ENCODE measurements at regions not wholly inside any gene's neighbourhood (a gene's known extent, or its start where the extent isn't known, plus 50 kb on each side); places are given as distances from the start of the nearest gene placed in this dataset.

GRCh38 chr3:10666621-10667020 lies 149.4 kb upstream of the SLC6A11 start:
- TF ChIP-seq, protein P1, sequence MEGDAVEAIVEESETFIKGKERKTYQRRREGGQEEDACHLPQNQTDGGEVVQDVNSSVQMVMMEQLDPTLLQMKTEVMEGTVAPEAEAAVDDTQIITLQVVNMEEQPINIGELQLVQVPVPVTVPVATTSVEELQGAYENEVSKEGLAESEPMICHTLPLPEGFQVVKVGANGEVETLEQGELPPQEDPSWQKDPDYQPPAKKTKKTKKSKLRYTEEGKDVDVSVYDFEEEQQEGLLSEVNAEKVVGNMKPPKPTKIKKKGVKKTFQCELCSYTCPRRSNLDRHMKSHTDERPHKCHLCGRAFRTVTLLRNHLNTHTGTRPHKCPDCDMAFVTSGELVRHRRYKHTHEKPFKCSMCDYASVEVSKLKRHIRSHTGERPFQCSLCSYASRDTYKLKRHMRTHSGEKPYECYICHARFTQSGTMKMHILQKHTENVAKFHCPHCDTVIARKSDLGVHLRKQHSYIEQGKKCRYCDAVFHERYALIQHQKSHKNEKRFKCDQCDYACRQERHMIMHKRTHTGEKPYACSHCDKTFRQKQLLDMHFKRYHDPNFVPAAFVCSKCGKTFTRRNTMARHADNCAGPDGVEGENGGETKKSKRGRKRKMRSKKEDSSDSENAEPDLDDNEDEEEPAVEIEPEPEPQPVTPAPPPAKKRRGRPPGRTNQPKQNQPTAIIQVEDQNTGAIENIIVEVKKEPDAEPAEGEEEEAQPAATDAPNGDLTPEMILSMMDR (IDR thresholded peaks at IDR 0.05): no peak
- TF ChIP-seq POLR2A (IDR thresholded peaks at IDR 0.05): no peak
- no peaks in the 10 kb centered on the region for H3K27me3 ChIP-seq
- intact Hi-C loops (cut with DNase I; ENCODE audit: low total_unique reads): no loop called here

DNA sequence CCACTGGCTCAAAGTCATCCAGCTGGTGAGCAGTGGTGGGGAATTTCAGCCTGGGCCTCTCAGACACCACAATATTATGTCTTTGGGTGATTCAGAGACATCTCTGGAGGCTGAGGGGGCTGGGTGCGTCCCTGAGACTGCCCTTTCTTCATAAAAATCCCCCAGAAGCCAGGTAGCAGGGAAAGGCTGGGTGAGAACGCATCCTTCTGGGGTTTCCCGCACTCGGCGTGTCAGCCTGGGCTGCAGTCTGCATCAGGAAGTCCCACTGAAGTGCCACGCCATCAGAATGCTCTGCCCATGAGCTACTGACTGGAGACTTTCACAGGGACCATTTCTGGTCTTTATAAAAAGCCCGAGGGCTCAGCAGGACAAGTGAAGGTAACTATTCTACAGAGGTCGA lies 148.8 kb upstream of the SLC6A11 start:
- no peak overlapping the region for H3K4me3 ChIP-seq
- intact Hi-C loops (cut with DNase I; ENCODE audit: low total_unique reads): no loop called here
- H3K27me3 ChIP-seq: no peaks in the 10 kb centered on the region
- no peak for DNase-seq
- H3K4me1 ChIP-seq: peaks cover 3% of the 10 kb centered on the region
- 75 to 76% methylated on average over 8 of the region's 8 CpGs for WGBS, 2 donors
- TF ChIP-seq, protein P1 (IDR thresholded peaks at IDR 0.05): no peak
- no peak for TF ChIP-seq POLR2A (IDR thresholded peaks at IDR 0.05)
- no peak overlapping the region for H3K27ac ChIP-seq
- H3K9me3 ChIP-seq: no peaks in the 10 kb centered on the region
- H3K36me3 ChIP-seq (ENCODE audit: low read depth, missing control alignments): no peaks in the 10 kb centered on the region

More at GRCh38 chr3:10666621-10667020, 149.4 kb upstream of the SLC6A11 start:
- Histone ChIP-seq H3K4me3 (no peak overlapping the region), H3K9me3 (no peaks in the 10 kb centered on the region), H3K4me1 (peaks cover 3% of the 10 kb centered on the region), H3K27ac (no peak overlapping the region), H3K36me3 (ENCODE audit: low read depth, missing control alignments) (no peaks in the 10 kb centered on the region)
- no peak for DNase-seq
- 24 to 38% methylated on average over 6 of the region's 6 CpGs for WGBS, 2 donors

DNA sequence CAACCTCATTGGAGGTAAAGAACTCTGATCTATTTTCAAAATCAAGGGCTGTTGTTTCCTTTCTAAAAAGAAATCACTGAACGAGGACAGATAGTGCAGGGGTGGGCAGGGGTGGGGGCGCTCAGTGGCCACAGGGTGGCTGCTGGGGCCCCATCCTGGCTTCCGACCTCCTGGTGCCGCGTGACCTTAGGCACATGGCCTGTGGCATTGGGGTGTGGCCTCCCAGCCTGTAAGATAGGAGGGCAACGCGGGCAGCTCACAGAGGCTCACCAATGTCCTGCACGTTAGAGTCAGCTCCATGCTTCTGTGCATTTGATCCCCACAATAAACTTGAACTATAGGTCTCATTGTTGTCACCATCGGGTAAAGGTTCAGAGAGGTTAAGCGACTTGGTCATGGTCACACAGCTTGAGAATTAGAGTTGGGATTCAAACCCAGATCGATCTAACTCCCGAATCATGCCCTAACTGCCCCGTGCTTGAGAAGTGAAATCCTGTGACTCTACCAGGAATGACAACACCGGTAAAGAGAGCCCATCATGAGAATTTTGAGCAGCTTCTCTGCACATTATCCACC lies 148.0 kb upstream of the SLC6A11 start:
- no peak overlapping the region for H3K4me3 ChIP-seq
- H3K36me3 ChIP-seq (ENCODE audit: low read depth, missing control alignments): no peaks in the 10 kb centered on the region
- H3K27me3 ChIP-seq: no peaks in the 10 kb centered on the region

DNA sequence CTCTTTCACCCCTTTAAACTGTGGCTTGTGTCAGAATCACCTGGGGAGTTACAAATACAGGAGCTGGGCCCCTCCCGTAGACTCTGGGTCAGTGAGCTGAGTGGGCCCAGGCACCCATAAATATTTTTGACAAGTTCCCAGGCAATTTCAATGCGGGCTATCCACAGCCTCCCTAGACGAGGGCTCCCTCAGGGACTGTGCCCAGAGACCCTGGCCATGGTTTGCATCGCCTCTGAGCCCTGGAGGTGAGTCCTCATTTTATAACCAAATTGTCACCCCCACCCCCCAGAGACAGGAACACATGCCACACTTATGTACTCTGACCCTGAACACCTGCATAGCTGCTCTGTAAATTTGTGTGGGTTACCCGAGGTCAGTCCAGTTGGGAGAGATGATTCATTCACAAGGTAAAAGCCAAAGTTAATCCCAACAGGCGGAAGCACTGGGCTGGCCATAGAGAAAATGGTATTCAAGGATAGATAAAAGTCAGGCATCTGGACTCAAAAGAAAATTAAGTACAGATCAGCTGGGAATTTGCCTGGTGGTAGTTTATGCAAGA lies 146.5 kb upstream of the SLC6A11 start:
- WGBS, 2 donors: 52 to 65% methylated on average over 5 to 6 of the region's 6 CpGs

More for the DNA sequence above, 148.0 kb upstream of the SLC6A11 start:
- intact Hi-C loops (cut with DNase I; ENCODE audit: low total_unique reads): no loop called here
- DNase-seq: no peak
- H3K27ac ChIP-seq: no peak overlapping the region
- peaks cover 3% of the 10 kb centered on the region for H3K4me1 ChIP-seq
- H3K9me3 ChIP-seq: no peaks in the 10 kb centered on the region
- WGBS, 2 donors: 82 to 89% methylated on average over 14 of the region's 14 CpGs
- TF ChIP-seq POLR2A (IDR thresholded peaks at IDR 0.05): no peak
- TF ChIP-seq, protein P1 (IDR thresholded peaks at IDR 0.05): no peak

More for the DNA sequence above, 146.5 kb upstream of the SLC6A11 start:
- Histone ChIP-seq H3K4me1 (peaks cover 3% of the 10 kb centered on the region), H3K4me3 (no peak overlapping the region), H3K27ac (no peak overlapping the region), H3K36me3 (ENCODE audit: low read depth, missing control alignments) (no peaks in the 10 kb centered on the region), H3K27me3 (no peaks in the 10 kb centered on the region), H3K9me3 (no peaks in the 10 kb centered on the region)
- TF ChIP-seq, protein P1 (IDR thresholded peaks at IDR 0.05): no peak
- no peak for TF ChIP-seq POLR2A (IDR thresholded peaks at IDR 0.05)
- DNase-seq: no peak
- intact Hi-C loops (cut with DNase I; ENCODE audit: low total_unique reads): no loop called here

All from testis (tissue), 2 donors.